ENCODE measurements at regions not wholly inside any gene's neighbourhood (a gene's known extent, or its start where the extent isn't known, plus 50 kb on each side); places are given as distances from the start of the nearest gene placed in this dataset.
"Not testable (repeated sequence)": the region's sequence is repeated elsewhere in the genome, so short reads cannot be mapped to it uniquely, and the experiment has no call there.

- DNase-seq (ENCODE audit: extremely low read depth in 1 of 4, low spot score in 3 of 4); ATAC-seq; H3K9me1 ChIP-seq (ENCODE audit: control insufficient read depth, insufficient read depth, low read length); H3K9me3 ChIP-seq (replicated peaks; ENCODE audit: control insufficient read depth, insufficient read depth, low read depth, low read length); H3K36me3 ChIP-seq (ENCODE audit: control insufficient read depth, insufficient read depth, low read length); in situ Hi-C loops (cut with MboI); CTCF ChIA-PET (ENCODE audit: low intra/inter-chr PET ratio); intact Hi-C loops (cut with micrococcal nuclease); H3K4me2 ChIP-seq (ENCODE audit: insufficient read depth, low read length); BruUV-seq (replicated peaks); H2AFZ ChIP-seq (ENCODE audit: low read depth, low read length); H3K4me3 ChIP-seq; H4K20me1 ChIP-seq (replicated peaks; ENCODE audit: control insufficient read depth, insufficient read depth, low read length); H3K27ac ChIP-seq (ENCODE audit: extremely low read depth, low read depth, low read length); POLR2A ChIA-PET; H3K4me1 ChIP-seq (replicated peaks in 1 of 2; ENCODE audit: control insufficient read depth in 2 of 2, insufficient read depth in 2 of 2, low read length in 2 of 2); FAIRE-seq; H3K79me2 ChIP-seq (ENCODE audit: control insufficient read depth, insufficient read depth, low read length); H3K9ac ChIP-seq (ENCODE audit: insufficient read depth in 1 of 2, low read depth in 2 of 2, low read length in 2 of 2): not testable (repeated sequence)
- peaks cover 0 to 13% of the 10 kb centered on the region in 2 experiments; a peak in 2 of 5 replicates for H3K27me3 ChIP-seq (ENCODE audit: control insufficient read depth in 2 of 2, insufficient read depth in 2 of 2, low read length in 2 of 2)
- WGBS (ENCODE audit: insufficient coverage, low coverage, missing lambda C conversion rate), result no CpG with 5 or more reads among the region's 5 CpGs
These were observed 104.4 kb downstream of the TNFRSF13B start for GRCh38 chr17:16867545-16867944.

- H3K4me2 ChIP-seq (ENCODE audit: insufficient read depth, low read length); H3K9ac ChIP-seq (ENCODE audit: insufficient read depth in 1 of 2, low read depth in 2 of 2, low read length in 2 of 2); H3K36me3 ChIP-seq (ENCODE audit: control insufficient read depth, insufficient read depth, low read length); H3K9me3 ChIP-seq (replicated peaks; ENCODE audit: control insufficient read depth, insufficient read depth, low read depth, low read length); H3K4me3 ChIP-seq; H4K20me1 ChIP-seq (replicated peaks; ENCODE audit: control insufficient read depth, insufficient read depth, low read length); H3K9me1 ChIP-seq (ENCODE audit: control insufficient read depth, insufficient read depth, low read length); in situ Hi-C loops (cut with MboI); CTCF ChIA-PET (ENCODE audit: low intra/inter-chr PET ratio); DNase-seq (ENCODE audit: extremely low read depth in 1 of 4, low spot score in 3 of 4); H2AFZ ChIP-seq (ENCODE audit: low read depth, low read length); H3K4me1 ChIP-seq (replicated peaks in 1 of 2; ENCODE audit: control insufficient read depth in 2 of 2, insufficient read depth in 2 of 2, low read length in 2 of 2); POLR2A ChIA-PET; intact Hi-C loops (cut with micrococcal nuclease); FAIRE-seq; H3K79me2 ChIP-seq (ENCODE audit: control insufficient read depth, insufficient read depth, low read length); ATAC-seq; H3K27ac ChIP-seq (ENCODE audit: extremely low read depth, low read depth, low read length); H3K27me3 ChIP-seq (ENCODE audit: control insufficient read depth in 2 of 2, insufficient read depth in 2 of 2, low read length in 2 of 2); BruUV-seq (replicated peaks): not testable (repeated sequence)
- WGBS (ENCODE audit: insufficient coverage, low coverage, missing lambda C conversion rate), result 0% methylated on average over 3 of the region's 6 CpGs
These were observed 105.1 kb downstream of the TNFRSF13B start for GRCh38 chr17:16866841-16867240.

Measured in K562 (cell line).